Stimulated activated naive CD8-positive, alpha-beta T cell treated with anti-CD3 and anti-CD28 coated beads, Interleukin-15, amount 100 ng/mL, for 72 hours (primary cell): ENCODE measurements at regions not wholly inside any gene's neighbourhood (a gene's known extent, or its start where the extent isn't known, plus 50 kb on each side); places are given as distances from the start of the nearest gene placed in this dataset.

Experiments used
- ATAC-seq: fragments of 150-1000 bp; cut with Tn5 transposase; 2 replicates; pipeline ENCODE4 v1.10.0; 2021; ENCODE audit warnings: mild to moderate bottlenecking, moderate library complexity
- DNase-seq, 2 donors: peaks; one replicate each; pipeline ENCODE4 v3.0.0; 2021 to 2022
- H3K27ac Mint-ChIP-seq, 2 donors: one replicate each; pipeline ENCODE4 v1.8.0; 2022; ENCODE audit warnings: mild to moderate bottlenecking in 2 of 2, mixed read lengths in 2 of 2, moderate library complexity in 2 of 2
- H3K27me3 Mint-ChIP-seq: one replicate; pipeline ENCODE4 v1.8.0; 2022; ENCODE audit warnings: mixed read lengths
- H3K4me1 Mint-ChIP-seq: one replicate; pipeline ENCODE4 v1.8.0; 2022; ENCODE audit warnings: mild to moderate bottlenecking, mixed read lengths
- H3K4me3 Mint-ChIP-seq, 2 donors: one replicate each; pipeline ENCODE4 v1.8.0; 2022; ENCODE audit warnings: mild to moderate bottlenecking in 2 of 2, mixed read lengths in 2 of 2, moderate library complexity in 1 of 2
- H3K9me3 Mint-ChIP-seq, 2 donors: one replicate each; pipeline ENCODE4 v1.8.0; 2022; ENCODE audit warnings: mixed read lengths in 2 of 2

- no peak overlapping the region for H3K27ac Mint-ChIP-seq
Observed at GRCh38 chr14:56703947-56704346, 106.3 kb downstream of the OTX2 start.

DNA sequence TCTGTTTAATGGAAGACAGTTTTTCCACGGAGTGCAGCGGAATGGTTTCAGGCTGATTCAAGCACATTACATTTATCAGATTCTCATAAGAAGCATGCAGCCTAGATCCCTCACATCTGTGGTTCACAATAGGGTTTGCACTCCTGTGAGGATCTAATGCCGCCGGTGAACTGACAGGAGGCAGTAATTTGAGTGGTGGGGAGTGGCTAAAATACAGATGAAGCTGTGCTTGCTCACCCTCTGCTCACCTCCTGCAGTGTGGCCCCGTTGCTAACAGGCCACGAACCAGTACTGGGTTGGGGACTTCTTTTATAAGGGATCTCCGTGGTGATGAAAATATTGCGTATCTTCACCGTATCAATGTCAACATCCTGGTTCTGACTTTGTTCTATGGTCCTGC, 107.8 kb downstream of the OTX2 start:
- ATAC-seq, result no peak
- Mint-ChIP-seq H3K27me3 (peaks cover 41% of the 10 kb centered on the region), H3K4me1 (no peaks in the 10 kb centered on the region), H3K27ac (no peak overlapping the region), H3K9me3 (no peaks in the 10 kb centered on the region), H3K4me3 (no peak overlapping the region)
- DNase-seq, result no peak

More at GRCh38 chr14:56703947-56704346, 106.3 kb downstream of the OTX2 start:
- no peaks in the 10 kb centered on the region for H3K9me3 Mint-ChIP-seq
- DNase-seq, result no peak
- peaks cover 41% of the 10 kb centered on the region for H3K27me3 Mint-ChIP-seq
- no peak overlapping the region for H3K4me3 Mint-ChIP-seq
- ATAC-seq, result no peak
- no peaks in the 10 kb centered on the region for H3K4me1 Mint-ChIP-seq
